ENCODE measurements at regions not wholly inside any gene's neighbourhood (a gene's known extent, or its start where the extent isn't known, plus 50 kb on each side); places are given as distances from the start of the nearest gene placed in this dataset.

DNA sequence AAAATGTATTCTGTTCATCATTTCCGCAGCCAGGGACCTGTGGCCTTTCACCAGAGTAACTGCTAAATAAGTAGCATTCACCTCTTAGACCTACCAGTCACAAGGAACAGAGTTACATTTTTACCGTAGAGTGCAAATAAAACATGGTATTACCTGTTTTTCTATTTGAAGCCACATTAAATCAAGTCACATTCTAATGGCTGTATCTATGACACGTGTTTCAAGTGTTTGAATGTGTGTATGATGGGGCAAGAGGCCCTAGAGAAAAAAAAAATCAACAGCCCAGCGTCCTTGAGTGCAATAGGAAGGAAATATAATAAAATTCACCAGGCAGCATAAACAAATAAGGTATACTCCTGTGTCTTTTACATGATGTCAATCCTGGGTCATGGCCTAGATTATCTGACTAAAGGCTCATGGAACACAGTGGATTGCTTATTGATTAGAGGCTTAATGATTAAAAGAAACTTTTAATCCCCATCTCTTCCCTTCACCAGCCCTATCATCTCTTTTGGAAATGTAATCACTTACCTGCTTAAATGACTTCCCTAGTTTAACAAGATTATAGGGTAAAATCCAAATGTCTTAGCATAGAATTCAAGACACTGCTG lies 168.7 kb upstream of the CDH5 start:
- no peaks in the 10 kb centered on the region for H3K36me3 Mint-ChIP-seq (ENCODE audit: low read depth)
- no peak for DNase-seq (ENCODE audit: low spot score)
- intact Hi-C loops (cut with micrococcal nuclease): no loop called here

DNA sequence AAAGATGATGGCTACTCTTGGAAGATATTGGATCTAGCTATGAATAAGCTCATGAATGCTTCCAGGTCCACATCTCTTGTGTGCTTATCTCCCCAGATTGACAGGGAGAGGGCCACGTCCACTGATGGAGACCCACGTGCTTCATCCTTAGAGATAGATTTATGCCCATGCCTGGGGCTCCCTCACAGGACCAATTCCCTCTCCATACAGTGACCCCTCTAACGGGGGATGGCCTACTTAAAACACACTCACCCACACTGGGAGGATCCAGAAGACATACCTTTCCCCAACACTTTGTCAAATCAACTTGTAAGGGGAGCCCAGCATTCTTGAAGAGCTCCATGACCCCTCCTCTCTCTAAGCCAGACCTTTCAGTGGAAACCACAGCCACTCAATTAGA lies 169.7 kb upstream of the CDH5 start:
- DNase-seq (ENCODE audit: low spot score): no peak
- Mint-ChIP-seq H3K27me3 (ENCODE audit: insufficient read depth) (no peaks in the 10 kb centered on the region), H3K4me1 (ENCODE audit: low read depth) (no peaks in the 10 kb centered on the region), H3K27ac (no peak overlapping the region), H3K9me3 (no peaks in the 10 kb centered on the region), H3K4me3 (no peak overlapping the region), H3K36me3 (ENCODE audit: low read depth) (no peaks in the 10 kb centered on the region)
- intact Hi-C loops (cut with micrococcal nuclease): no loop called here

More for the DNA sequence above, 168.7 kb upstream of the CDH5 start:
- no peak overlapping the region for H3K27ac Mint-ChIP-seq
- H3K27me3 Mint-ChIP-seq (ENCODE audit: insufficient read depth): no peaks in the 10 kb centered on the region
- no peaks in the 10 kb centered on the region for H3K9me3 Mint-ChIP-seq
- no peak overlapping the region for H3K4me3 Mint-ChIP-seq
- H3K4me1 Mint-ChIP-seq (ENCODE audit: low read depth): no peaks in the 10 kb centered on the region

DNA sequence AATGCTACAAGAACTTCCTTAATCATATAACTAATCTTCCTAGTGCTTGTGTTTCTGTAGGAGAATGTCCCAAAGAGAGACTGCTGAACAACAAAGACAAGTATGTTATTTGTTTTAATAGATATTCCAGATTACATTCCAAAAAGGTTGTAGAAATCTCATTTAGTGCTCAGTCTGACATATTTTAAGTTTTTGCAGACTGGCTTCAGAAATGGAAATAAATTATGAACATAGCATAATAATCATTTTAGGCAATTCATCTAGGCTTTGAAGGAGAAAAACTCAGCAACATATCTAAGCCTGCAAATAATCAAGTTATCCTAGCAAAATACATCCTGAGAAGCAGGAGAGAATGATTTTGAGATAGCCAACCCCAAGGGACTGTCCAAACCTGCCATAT lies 171.6 kb upstream of the CDH5 start:
- DNase-seq (ENCODE audit: low spot score): no peak
- H3K4me3 Mint-ChIP-seq: no peak overlapping the region
- H3K36me3 Mint-ChIP-seq (ENCODE audit: low read depth): no peaks in the 10 kb centered on the region
- intact Hi-C loops (cut with micrococcal nuclease): no loop called here
- no peaks in the 10 kb centered on the region for H3K4me1 Mint-ChIP-seq (ENCODE audit: low read depth)
- no peaks in the 10 kb centered on the region for H3K9me3 Mint-ChIP-seq
- H3K27ac Mint-ChIP-seq: no peak overlapping the region
- no peaks in the 10 kb centered on the region for H3K27me3 Mint-ChIP-seq (ENCODE audit: insufficient read depth)

DNA sequence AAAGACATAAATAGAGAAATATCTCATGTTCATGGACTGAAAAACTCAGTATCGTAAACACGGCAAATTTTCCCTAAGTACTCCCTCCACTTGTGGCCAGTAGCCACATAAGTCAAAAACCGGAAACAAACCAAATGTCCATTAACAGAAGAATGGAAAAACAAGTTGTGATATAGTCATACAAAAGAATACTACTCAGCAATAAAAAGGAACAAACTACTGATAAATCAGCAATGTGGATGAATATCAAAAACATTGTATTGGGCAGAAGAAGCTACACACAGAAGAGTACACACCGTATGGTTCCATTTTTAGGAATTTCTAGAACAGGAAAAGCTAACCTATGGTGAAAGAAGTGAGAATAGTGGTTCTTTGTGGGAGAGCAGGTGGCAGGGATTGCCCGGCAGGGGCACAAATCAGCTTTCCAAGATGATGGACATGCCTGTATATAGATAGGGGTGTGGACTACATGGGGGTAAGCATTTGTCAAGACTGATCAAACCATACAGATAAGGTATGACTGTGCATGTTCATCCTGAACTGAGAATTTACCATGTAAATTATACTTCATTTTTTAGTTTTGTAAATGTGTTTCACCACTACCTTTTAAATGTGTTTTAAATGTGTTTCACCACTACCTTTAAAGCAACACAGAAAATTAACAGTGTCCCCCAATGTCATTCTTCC lies 172.8 kb upstream of the CDH5 start:
- Mint-ChIP-seq H3K27ac (no peak overlapping the region), H3K27me3 (ENCODE audit: insufficient read depth) (no peaks in the 10 kb centered on the region), H3K4me1 (ENCODE audit: low read depth) (no peaks in the 10 kb centered on the region), H3K36me3 (ENCODE audit: low read depth) (no peaks in the 10 kb centered on the region), H3K4me3 (no peak overlapping the region), H3K9me3 (no peaks in the 10 kb centered on the region)
- intact Hi-C loops (cut with micrococcal nuclease): no loop called here
- DNase-seq (ENCODE audit: low spot score): no peak

DNA sequence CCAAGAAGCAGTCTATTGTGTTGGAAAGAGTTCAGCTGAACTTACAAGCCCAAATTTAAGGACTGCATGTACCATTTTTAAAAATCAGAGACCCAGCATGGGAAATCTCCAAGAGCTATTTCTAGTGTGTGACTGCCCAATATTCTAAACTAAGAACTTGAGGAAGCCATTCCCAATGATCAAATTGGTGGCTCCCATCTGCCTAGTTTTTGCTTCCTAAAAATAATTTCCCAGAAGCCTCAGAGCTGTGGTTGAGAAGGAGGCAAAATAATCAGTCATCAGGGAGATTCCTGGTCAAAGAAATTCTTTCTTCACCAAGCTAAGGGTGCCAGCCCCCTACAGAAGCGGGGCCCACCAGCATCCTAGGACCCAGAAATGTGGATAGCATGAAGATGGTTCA lies 176.1 kb upstream of the CDH5 start:
- intact Hi-C loops (cut with micrococcal nuclease): no loop called here
- Mint-ChIP-seq H3K36me3 (ENCODE audit: low read depth) (no peaks in the 10 kb centered on the region), H3K4me3 (no peak overlapping the region), H3K9me3 (no peaks in the 10 kb centered on the region), H3K27ac (no peak overlapping the region), H3K27me3 (ENCODE audit: insufficient read depth) (no peaks in the 10 kb centered on the region), H3K4me1 (ENCODE audit: low read depth) (no peaks in the 10 kb centered on the region)
- no peak for DNase-seq (ENCODE audit: low spot score)

DNA sequence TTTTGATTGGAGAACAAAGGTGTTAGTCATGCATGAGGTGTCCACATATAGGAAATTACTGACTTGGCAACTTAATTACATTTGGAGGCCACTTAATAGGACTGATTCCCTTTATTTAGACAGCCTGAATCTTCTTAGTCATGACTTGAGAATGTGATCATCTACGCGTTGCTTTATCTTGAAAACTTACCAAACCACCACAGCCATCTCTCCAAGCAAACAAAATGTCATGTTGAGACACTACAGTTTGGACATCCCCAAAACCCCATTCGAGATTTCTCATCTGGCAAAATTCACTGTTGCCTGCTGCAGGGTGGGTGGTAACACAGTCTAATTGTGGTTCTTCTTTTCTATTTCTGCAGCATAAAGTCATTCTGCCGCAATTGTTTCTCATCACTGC lies 176.5 kb upstream of the CDH5 start:
- Mint-ChIP-seq H3K4me1 (ENCODE audit: low read depth) (no peaks in the 10 kb centered on the region), H3K27ac (no peak overlapping the region), H3K27me3 (ENCODE audit: insufficient read depth) (no peaks in the 10 kb centered on the region), H3K4me3 (no peak overlapping the region), H3K9me3 (no peaks in the 10 kb centered on the region), H3K36me3 (ENCODE audit: low read depth) (no peaks in the 10 kb centered on the region)
- intact Hi-C loops (cut with micrococcal nuclease): no loop called here
- no peak for DNase-seq (ENCODE audit: low spot score)

DNA sequence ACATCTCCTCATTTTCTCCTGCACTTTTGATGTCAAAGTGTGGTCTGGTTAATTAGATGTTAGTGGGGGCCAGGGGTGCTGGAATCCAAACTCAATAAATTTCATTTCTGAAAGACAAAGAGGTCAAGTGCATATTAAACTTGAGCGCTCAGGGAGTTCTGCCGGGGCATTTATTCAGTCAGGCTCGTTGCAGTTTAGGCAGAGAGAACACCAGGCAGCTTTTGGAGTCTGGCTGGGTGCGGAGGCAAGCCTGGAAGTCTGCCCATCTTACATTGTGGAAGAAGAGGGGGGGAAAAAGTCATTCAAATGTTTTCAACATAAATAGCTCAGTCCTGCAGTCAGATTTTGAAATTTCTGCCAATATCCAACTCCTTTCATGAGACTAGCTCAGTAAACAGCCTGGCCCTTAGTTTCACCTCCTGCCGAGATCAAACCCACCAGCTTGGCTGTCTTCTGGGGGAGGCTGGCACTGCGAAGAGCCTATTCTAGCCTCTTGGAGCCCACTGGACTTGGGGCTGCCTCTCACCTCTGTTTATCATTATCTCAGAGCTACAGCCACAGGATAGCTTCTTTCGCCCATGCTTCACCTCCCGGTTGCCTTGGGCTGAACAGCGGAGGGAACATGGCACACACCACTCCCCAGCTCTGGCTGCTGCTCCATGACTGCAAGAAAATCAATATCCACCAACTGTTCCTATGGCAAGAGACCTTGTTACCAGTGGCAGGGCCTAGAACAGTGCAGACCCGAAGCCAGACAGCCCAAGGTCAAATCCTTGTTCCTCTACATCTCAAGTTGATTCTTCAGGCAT lies 177.4 kb upstream of the CDH5 start:
- H3K4me1 Mint-ChIP-seq (ENCODE audit: low read depth): no peaks in the 10 kb centered on the region
- DNase-seq (ENCODE audit: low spot score): no peak
- intact Hi-C loops (cut with micrococcal nuclease): no loop called here
- H3K4me3 Mint-ChIP-seq: no peak overlapping the region
- no peaks in the 10 kb centered on the region for H3K9me3 Mint-ChIP-seq
- H3K27me3 Mint-ChIP-seq (ENCODE audit: insufficient read depth): no peaks in the 10 kb centered on the region
- no peaks in the 10 kb centered on the region for H3K36me3 Mint-ChIP-seq (ENCODE audit: low read depth)
- no peak overlapping the region for H3K27ac Mint-ChIP-seq

DNA sequence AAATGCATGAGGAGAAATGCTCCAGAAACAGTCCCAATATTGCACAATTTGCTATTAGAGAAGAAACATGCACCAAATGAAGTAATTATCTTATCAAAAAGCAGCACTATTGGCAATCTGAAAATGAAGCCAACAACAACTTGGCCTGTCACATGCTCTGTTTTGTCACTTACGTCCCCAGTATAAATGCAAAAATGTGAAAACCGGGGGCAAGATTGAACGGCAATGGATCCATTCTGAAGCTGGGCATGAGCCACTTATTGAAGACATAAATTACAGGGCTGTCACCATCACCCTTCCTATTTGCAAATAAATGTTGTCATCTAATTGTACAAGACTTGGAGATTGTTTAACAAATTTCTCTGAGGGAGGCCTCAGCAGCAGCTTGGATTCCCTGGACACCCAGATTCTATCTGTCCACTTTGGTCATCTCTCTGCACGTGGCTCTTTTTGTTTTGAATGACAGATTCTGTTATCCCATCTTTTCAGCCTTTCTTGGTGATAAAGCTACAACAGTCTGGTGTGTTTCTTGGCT lies 180.2 kb upstream of the CDH5 start:
- Mint-ChIP-seq H3K4me3 (no peak overlapping the region), H3K27ac (no peak overlapping the region), H3K9me3 (no peaks in the 10 kb centered on the region), H3K36me3 (ENCODE audit: low read depth) (no peaks in the 10 kb centered on the region), H3K27me3 (ENCODE audit: insufficient read depth) (no peaks in the 10 kb centered on the region), H3K4me1 (ENCODE audit: low read depth) (no peaks in the 10 kb centered on the region)
- DNase-seq (ENCODE audit: low spot score): no peak
- intact Hi-C loops (cut with micrococcal nuclease): no loop called here

DNA sequence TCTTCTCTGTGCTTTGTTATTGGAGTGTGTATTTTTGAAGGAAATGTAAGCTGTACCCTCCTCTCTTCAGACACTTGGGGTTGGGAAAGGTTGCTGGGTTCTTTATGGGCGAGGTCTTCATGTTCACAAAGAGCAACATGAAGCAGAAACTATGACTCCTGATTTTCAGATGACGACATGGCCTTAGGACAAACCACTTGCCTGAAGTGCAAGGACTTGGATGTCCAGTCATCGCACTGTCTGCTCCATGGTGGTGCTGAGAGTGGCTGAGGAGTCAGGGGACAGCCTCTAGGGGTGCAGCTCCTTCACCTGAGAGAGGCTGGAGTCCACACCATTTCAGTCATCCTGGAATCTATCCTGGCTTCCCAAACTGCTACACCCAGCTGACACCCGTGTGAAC lies 183.9 kb upstream of the CDH5 start:
- no peak overlapping the region for H3K27ac Mint-ChIP-seq
- no peak for DNase-seq (ENCODE audit: low spot score)
- H3K36me3 Mint-ChIP-seq (ENCODE audit: low read depth): no peaks in the 10 kb centered on the region
- peaks cover 4% of the 10 kb centered on the region for H3K9me3 Mint-ChIP-seq
- H3K4me1 Mint-ChIP-seq (ENCODE audit: low read depth): no peaks in the 10 kb centered on the region
- no peak overlapping the region for H3K4me3 Mint-ChIP-seq
- H3K27me3 Mint-ChIP-seq (ENCODE audit: insufficient read depth): peaks cover 4% of the 10 kb centered on the region
- intact Hi-C loops (cut with micrococcal nuclease): no loop called here

DNA sequence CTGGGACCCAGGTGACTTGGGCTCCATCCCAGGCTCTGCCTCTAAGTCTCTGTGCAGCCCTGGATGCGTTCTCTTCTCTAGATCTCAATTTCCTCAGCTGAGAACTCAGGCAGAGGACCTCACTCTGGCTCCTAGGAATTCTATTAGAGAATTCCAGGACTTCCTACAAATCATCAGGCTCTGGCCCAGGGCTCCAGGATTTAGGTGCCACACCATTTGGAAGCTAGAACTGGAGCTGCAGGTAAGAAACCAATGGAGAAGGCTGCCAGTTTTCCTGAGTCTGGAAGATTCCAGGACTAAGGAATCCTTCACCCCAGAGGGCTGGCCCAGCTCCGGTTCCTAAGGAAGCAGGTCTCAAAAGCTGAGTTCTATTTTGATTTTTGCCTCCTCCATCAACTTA lies 189.8 kb upstream of the CDH5 start:
- Mint-ChIP-seq H3K4me1 (ENCODE audit: low read depth) (no peaks in the 10 kb centered on the region), H3K27me3 (ENCODE audit: insufficient read depth) (peaks cover 6% of the 10 kb centered on the region), H3K27ac (no peak overlapping the region), H3K4me3 (no peak overlapping the region), H3K9me3 (peaks cover 4% of the 10 kb centered on the region), H3K36me3 (ENCODE audit: low read depth) (no peaks in the 10 kb centered on the region)
- DNase-seq (ENCODE audit: low spot score): no peak
- intact Hi-C loops (cut with micrococcal nuclease): no loop called here

DNA sequence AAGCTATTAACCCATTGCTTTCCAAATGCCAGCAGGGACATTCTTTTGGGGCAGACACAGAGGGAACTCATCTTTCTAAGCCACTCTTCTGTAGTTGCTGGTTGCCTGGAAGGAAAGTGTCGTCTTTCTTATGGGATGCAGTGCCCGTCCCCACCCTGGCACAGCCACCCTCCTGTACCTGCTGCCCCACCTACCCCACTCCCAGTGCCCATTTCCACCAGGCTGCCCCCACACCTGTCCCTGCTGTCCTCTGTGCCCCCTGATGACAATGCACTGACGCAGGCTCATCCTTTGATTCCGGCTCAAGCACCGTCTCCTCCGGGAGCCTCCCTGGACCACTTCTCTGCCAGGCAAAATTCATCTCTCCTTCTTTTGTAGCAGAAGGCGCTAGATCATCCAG lies 190.4 kb upstream of the CDH5 start:
- no peaks in the 10 kb centered on the region for H3K36me3 Mint-ChIP-seq (ENCODE audit: low read depth)
- no peaks in the 10 kb centered on the region for H3K4me1 Mint-ChIP-seq (ENCODE audit: low read depth)
- no peak overlapping the region for H3K27ac Mint-ChIP-seq
- peaks cover 6% of the 10 kb centered on the region for H3K27me3 Mint-ChIP-seq (ENCODE audit: insufficient read depth)
- intact Hi-C loops (cut with micrococcal nuclease): no loop called here
- H3K4me3 Mint-ChIP-seq: no peak overlapping the region
- H3K9me3 Mint-ChIP-seq: peaks cover 4% of the 10 kb centered on the region
- no peak for DNase-seq (ENCODE audit: low spot score)

DNA sequence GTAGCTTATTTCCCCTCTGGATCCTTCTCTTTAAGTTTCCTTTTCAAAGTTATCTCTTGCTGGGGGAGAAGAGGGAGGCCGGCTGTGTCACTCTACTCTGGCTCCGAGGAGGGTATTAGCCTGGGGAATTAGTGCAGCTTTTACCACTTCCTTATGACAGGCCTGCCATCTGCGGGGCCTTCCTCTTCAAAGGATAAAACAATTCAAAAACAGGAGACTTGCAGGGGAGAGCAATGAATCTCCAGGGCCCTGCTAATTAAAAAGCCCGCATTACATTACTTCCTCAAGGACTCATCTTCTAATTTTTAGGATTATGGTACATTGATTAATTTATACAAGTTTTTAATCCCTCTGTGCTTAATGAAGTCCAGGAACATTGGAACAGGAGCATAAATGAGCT lies 190.9 kb upstream of the CDH5 start:
- DNase-seq (ENCODE audit: low spot score): no peak
- Mint-ChIP-seq H3K27ac (no peak overlapping the region), H3K27me3 (ENCODE audit: insufficient read depth) (peaks cover 6% of the 10 kb centered on the region), H3K4me1 (ENCODE audit: low read depth) (no peaks in the 10 kb centered on the region), H3K4me3 (no peak overlapping the region), H3K9me3 (peaks cover 4% of the 10 kb centered on the region), H3K36me3 (ENCODE audit: low read depth) (no peaks in the 10 kb centered on the region)
- intact Hi-C loops (cut with micrococcal nuclease): no loop called here

DNA sequence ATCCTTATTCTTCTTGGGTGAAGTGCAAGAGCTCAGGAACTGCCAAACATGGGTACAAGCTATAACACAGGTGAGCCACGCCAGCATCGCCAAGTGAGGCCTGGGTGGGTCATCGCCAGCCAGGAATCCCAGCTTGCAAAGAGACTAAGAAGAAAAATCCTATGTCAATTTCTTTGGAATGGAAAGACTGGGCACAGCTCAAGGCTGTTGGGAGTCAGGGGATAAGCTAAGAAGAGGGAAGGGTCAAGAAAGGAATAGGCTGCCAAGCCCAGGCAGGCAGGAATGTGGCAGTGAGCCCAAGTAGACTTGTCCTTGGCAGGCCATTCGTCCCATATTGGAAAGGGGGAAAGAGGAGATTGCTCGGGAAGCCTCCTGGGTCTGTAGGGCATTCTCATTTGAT lies 191.4 kb upstream of the CDH5 start:
- peaks cover 5% of the 10 kb centered on the region for H3K27me3 Mint-ChIP-seq (ENCODE audit: insufficient read depth)
- no peaks in the 10 kb centered on the region for H3K36me3 Mint-ChIP-seq (ENCODE audit: low read depth)
- H3K9me3 Mint-ChIP-seq: peaks cover under 1% of the 10 kb centered on the region
- intact Hi-C loops (cut with micrococcal nuclease): no loop called here
- no peak overlapping the region for H3K27ac Mint-ChIP-seq
- DNase-seq (ENCODE audit: low spot score): no peak
- H3K4me1 Mint-ChIP-seq (ENCODE audit: low read depth): no peaks in the 10 kb centered on the region
- no peak overlapping the region for H3K4me3 Mint-ChIP-seq
